ENCODE measurements at regions not wholly inside any gene's neighbourhood (a gene's known extent, or its start where the extent isn't known, plus 50 kb on each side); places are given as distances from the start of the nearest gene placed in this dataset.

DNA sequence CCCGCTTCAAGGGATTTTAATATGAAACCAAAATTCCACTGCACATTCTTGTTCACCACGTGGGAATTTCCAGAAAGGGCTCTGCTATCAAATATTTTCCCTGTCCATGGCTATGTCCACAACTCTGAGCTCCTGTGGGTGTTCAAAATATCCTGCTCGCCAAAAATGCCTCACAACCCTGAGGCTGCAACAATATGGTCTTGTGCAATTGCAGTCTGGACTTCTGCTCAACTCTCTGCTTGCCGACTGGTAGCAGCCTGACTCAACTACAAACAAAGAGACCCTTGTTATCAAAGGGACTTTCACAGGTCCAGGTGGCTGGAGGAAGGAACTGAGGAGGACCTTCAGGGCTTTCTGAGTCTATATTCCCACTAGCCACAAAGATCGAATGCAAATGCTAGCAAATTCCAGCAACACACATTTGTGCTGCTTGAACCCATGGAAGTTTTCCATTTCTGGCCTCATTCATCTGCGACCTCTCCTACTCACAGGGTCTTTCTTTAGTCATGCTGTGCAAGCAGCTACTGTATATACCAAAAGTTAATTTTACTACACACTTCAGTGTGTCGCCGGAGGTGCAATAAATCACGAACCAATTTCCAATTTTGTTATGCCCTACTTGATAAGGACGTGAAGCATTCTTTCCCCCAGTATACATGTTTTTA lies 169.2 kb upstream of the SLC30A5 start:
- Histone ChIP-seq H3K36me3 (ENCODE audit: control insufficient read depth, insufficient read depth, low read length) (0 out of 2 replicates have a peak, but pooled peaks cover 3% of the 10 kb centered on the region), H3K9me3 (ENCODE audit: control insufficient read depth, insufficient read depth, low read depth, low read length) (peaks cover 52% of the 10 kb centered on the region), H3K27me3 (ENCODE audit: control insufficient read depth, insufficient read depth, low read length) (no peaks in the 10 kb centered on the region), H3K27ac (ENCODE audit: low read depth, low read length) (peak overlapping the region; percentile 38; the same call in 1 of the 2 replicates), H3K4me3 (ENCODE audit: low read depth, low read length) (no peak overlapping the region), H3K9ac (ENCODE audit: low read length) (no peak overlapping the region), H3K4me1 (ENCODE audit: control insufficient read depth, insufficient read depth, low read length) (peaks cover 15% of the 10 kb centered on the region)

DNA sequence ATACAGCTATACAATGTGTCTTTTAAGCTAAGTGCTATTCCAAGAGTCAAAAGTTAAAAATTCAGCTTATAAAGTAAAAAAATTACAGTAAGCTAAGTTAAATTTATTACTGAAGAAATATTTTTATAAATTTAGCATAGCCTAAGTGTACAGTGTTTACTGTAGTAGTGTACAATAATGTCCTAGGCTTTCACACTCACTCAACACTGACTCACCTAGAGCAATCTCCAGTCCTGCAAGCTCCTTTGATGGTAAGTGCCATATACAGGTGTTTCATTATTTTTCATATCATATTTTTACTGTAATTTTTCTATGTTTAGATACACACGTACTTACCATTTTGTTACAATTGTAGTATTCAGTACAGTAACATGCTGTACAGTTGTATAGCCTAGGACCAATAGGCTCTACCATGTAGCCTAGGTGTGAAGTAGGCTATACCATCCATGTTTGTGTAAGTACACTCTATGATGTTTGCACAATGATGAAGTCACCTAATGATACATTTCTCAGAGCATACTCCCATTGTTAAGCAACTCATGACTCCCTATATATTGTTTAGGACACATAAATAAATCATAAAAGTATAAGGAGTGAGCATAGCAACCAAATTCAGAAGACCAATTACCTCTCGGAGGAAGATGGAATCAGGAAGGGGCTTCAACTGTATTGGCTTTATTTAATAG lies 165.1 kb upstream of the SLC30A5 start:
- Histone ChIP-seq H3K9ac (ENCODE audit: low read length) (no peak overlapping the region), H3K4me3 (ENCODE audit: low read depth, low read length) (no peak overlapping the region), H3K4me1 (ENCODE audit: control insufficient read depth, insufficient read depth, low read length) (peaks cover 2% of the 10 kb centered on the region; the same call in 1 of the 2 replicates), H3K36me3 (ENCODE audit: control insufficient read depth, insufficient read depth, low read length) (no peaks in the 10 kb centered on the region), H3K27me3 (ENCODE audit: control insufficient read depth, insufficient read depth, low read length) (no peaks in the 10 kb centered on the region), H3K9me3 (ENCODE audit: control insufficient read depth, insufficient read depth, low read depth, low read length) (peaks cover 71% of the 10 kb centered on the region), H3K27ac (ENCODE audit: low read depth, low read length) (no peak overlapping the region)

DNA sequence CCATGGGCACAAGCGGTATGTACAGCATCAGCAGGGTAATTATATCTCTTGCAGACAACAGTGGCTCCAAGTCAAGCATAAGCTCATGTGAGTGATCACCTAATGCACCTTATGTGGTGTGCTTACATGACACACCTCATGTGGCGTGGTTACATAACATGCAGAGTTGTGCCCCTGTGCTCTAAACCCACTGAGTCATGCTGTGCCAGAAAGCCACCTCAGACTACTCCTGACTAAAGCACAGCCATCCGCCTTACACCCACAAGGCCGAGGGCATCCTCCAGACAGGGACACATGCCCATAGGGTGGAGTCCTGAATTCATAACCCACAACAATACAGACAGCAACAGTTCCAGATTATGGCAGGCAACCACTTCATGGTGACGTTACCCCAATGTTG lies 163.7 kb upstream of the SLC30A5 start:
- no peaks in the 10 kb centered on the region for H3K27me3 ChIP-seq (ENCODE audit: control insufficient read depth, insufficient read depth, low read length)
- no peak overlapping the region for H3K4me3 ChIP-seq (ENCODE audit: low read depth, low read length)
- no peaks in the 10 kb centered on the region for H3K4me1 ChIP-seq (ENCODE audit: control insufficient read depth, insufficient read depth, low read length)
- H3K36me3 ChIP-seq (ENCODE audit: control insufficient read depth, insufficient read depth, low read length) = no peaks in the 10 kb centered on the region
- no peak overlapping the region for H3K9ac ChIP-seq (ENCODE audit: low read length)
- H3K27ac ChIP-seq (ENCODE audit: low read depth, low read length) = no peak overlapping the region
- peaks cover 73% of the 10 kb centered on the region for H3K9me3 ChIP-seq (ENCODE audit: control insufficient read depth, insufficient read depth, low read depth, low read length)

DNA sequence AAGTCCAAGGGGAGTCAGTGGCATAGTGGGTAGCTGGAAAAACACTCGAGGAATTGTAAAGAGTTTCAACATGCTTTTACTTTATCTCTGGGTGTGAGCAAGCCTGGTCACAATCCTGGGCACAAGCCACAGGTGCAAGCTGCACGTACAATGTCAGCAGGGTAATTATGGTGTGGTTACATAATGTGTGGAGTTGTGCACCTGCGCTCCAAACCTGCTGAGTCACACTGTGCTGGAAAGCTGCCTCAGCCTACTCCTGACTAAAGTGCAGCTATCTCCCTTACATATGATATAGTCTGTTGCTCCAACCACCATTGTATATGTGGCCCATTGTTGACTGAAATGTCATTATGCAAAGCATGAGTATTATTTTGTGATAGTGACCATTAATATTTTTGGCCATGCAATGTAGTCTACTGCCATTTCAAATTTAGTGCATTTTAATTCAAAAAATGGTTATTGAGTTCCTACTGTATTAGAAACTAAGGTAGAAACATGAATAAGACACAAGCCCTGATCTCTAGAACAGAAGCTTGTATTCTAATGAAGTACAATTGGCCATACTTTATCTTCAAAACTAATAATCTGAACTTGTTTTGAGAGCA lies 160.9 kb upstream of the SLC30A5 start:
- no peak overlapping the region for H3K4me3 ChIP-seq (ENCODE audit: low read depth, low read length)
- H3K4me1 ChIP-seq (ENCODE audit: control insufficient read depth, insufficient read depth, low read length) = no peaks in the 10 kb centered on the region
- no peaks in the 10 kb centered on the region for H3K27me3 ChIP-seq (ENCODE audit: control insufficient read depth, insufficient read depth, low read length)
- H3K27ac ChIP-seq (ENCODE audit: low read depth, low read length) = no peak overlapping the region
- H3K9me3 ChIP-seq (ENCODE audit: control insufficient read depth, insufficient read depth, low read depth, low read length) = peaks cover 60% of the 10 kb centered on the region
- H3K36me3 ChIP-seq (ENCODE audit: control insufficient read depth, insufficient read depth, low read length) = no peaks in the 10 kb centered on the region
- H3K9ac ChIP-seq (ENCODE audit: low read length) = no peak overlapping the region

DNA sequence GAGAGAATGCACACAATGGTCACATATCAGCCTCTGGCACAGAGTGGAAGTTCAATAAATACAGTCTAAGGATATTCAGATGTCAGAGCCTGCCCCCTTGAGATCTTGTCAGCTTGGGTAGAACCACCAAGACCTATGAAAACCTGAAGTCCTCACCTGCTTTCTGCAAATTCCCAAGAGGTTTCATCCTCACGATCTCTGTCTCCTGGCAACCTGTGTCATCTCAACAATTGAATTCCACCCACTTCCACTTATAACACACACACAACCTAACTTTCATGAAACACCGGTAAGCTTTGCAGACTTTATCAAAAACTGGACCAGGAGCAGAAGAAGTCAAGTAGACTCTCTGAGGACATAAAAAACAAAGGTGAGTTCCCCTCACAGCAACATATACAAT lies 151.6 kb upstream of the SLC30A5 start:
- H3K9ac ChIP-seq (ENCODE audit: low read length) = no peak overlapping the region
- no peaks in the 10 kb centered on the region for H3K36me3 ChIP-seq (ENCODE audit: control insufficient read depth, insufficient read depth, low read length)
- H3K27ac ChIP-seq (ENCODE audit: low read depth, low read length) = no peak overlapping the region
- H3K9me3 ChIP-seq (ENCODE audit: control insufficient read depth, insufficient read depth, low read depth, low read length) = peaks cover 14% of the 10 kb centered on the region; the same call in 1 of the 2 replicates
- H3K4me1 ChIP-seq (ENCODE audit: control insufficient read depth, insufficient read depth, low read length) = no peaks in the 10 kb centered on the region
- H3K27me3 ChIP-seq (ENCODE audit: control insufficient read depth, insufficient read depth, low read length) = no peaks in the 10 kb centered on the region
- no peak overlapping the region for H3K4me3 ChIP-seq (ENCODE audit: low read depth, low read length)

DNA sequence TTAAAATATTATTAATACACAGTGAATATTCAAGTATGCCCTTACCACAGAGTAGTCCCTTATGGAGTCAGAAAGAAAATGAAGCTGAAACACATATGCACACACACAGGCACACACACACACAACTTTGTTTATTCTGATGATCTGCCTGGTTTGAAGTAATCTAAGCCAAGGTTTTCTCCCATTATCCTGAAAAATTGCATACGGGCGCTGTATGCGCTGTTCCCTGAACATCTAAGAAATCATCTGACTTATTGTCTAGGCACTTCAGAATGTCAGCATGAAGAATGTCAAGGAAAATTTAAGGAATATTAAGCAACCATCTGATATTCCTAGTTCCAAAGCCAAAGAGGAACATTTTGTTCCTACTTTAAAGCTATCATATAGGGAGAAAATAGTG lies 147.1 kb upstream of the SLC30A5 start:
- peaks cover 15% of the 10 kb centered on the region; the same call in 1 of the 2 replicates for H3K4me1 ChIP-seq (ENCODE audit: control insufficient read depth, insufficient read depth, low read length)
- H3K4me3 ChIP-seq (ENCODE audit: low read depth, low read length) = no peak overlapping the region
- H3K27me3 ChIP-seq (ENCODE audit: control insufficient read depth, insufficient read depth, low read length) = no peaks in the 10 kb centered on the region
- no peak overlapping the region for H3K9ac ChIP-seq (ENCODE audit: low read length)
- H3K27ac ChIP-seq (ENCODE audit: low read depth, low read length) = no peak overlapping the region
- no peaks in the 10 kb centered on the region for H3K36me3 ChIP-seq (ENCODE audit: control insufficient read depth, insufficient read depth, low read length)
- 0 out of 2 replicates have a peak, but pooled peaks cover 8% of the 10 kb centered on the region for H3K9me3 ChIP-seq (ENCODE audit: control insufficient read depth, insufficient read depth, low read depth, low read length)

DNA sequence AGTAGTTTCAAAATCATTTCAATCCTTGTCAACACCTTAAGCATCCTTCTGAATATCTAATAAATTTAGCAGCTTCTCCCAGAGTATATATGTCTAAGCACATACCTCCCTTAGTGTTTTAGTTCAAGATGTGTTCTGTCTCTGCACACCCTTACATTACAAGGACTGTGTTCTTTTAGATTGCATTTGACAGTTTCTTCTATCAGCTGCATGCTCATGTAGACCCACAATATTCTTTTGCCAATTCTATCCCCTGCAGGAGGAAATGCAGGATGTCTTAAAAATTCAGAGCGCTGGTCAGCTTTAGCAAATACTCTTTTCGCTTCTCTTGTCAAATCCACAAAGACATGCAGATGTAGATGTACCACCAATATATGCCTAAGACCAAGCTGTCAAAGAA lies 145.8 kb upstream of the SLC30A5 start:
- Histone ChIP-seq H3K9me3 (ENCODE audit: control insufficient read depth, insufficient read depth, low read depth, low read length) (no peaks in the 10 kb centered on the region), H3K27me3 (ENCODE audit: control insufficient read depth, insufficient read depth, low read length) (no peaks in the 10 kb centered on the region), H3K36me3 (ENCODE audit: control insufficient read depth, insufficient read depth, low read length) (no peaks in the 10 kb centered on the region), H3K27ac (ENCODE audit: low read depth, low read length) (no peak overlapping the region), H3K4me3 (ENCODE audit: low read depth, low read length) (no peak overlapping the region), H3K9ac (ENCODE audit: low read length) (no peak overlapping the region), H3K4me1 (ENCODE audit: control insufficient read depth, insufficient read depth, low read length) (peaks cover 15% of the 10 kb centered on the region; the same call in 1 of the 2 replicates)

DNA sequence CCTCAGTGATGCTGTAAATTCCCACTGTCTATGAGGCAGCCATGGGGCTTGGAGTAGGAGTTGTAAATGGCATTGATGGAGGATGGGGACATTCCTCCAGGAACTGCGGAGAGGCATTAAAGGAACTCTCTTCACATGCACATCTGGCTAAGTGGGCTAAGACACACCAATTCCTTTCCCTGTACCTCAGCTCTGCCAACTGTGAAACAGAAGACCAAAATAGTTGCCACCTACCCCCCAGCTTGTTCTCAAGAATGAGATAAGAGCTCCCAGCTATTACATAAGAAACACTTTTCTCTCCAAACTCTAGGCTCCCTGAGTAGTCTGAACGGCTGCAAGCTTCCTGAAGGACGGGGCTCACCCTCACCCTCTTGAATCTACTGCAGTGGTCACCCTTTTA lies 144.6 kb upstream of the SLC30A5 start:
- H3K36me3 ChIP-seq (ENCODE audit: control insufficient read depth, insufficient read depth, low read length) = no peaks in the 10 kb centered on the region
- no peaks in the 10 kb centered on the region for H3K27me3 ChIP-seq (ENCODE audit: control insufficient read depth, insufficient read depth, low read length)
- H3K9ac ChIP-seq (ENCODE audit: low read length) = no peak overlapping the region
- H3K4me3 ChIP-seq (ENCODE audit: low read depth, low read length) = no peak overlapping the region
- no peak overlapping the region for H3K27ac ChIP-seq (ENCODE audit: low read depth, low read length)
- H3K9me3 ChIP-seq (ENCODE audit: control insufficient read depth, insufficient read depth, low read depth, low read length) = no peaks in the 10 kb centered on the region
- H3K4me1 ChIP-seq (ENCODE audit: control insufficient read depth, insufficient read depth, low read length) = peaks cover 15% of the 10 kb centered on the region; the same call in 1 of the 2 replicates

DNA sequence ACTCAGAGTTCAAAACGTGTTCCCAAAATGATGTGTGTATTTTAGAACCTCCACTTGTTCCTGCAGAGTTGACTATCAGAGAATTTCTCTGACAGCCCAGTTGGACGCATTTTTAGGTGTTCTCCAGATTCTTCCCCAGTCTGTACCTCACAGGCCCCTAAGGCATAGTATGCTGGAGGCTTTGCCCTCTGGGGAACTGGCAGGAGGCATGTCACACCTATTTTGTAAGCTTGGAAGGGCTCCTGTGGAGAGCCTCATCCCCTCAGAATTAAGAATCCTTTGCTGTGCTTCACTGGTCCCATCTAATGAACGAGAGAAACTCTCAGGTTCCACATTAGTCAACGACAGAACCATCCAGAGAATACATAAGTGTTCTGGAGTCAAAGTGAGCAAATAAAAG lies 144.1 kb upstream of the SLC30A5 start:
- no peaks in the 10 kb centered on the region for H3K27me3 ChIP-seq (ENCODE audit: control insufficient read depth, insufficient read depth, low read length)
- H3K4me3 ChIP-seq (ENCODE audit: low read depth, low read length) = no peak overlapping the region
- peaks cover 15% of the 10 kb centered on the region; the same call in 1 of the 2 replicates for H3K4me1 ChIP-seq (ENCODE audit: control insufficient read depth, insufficient read depth, low read length)
- no peak overlapping the region for H3K27ac ChIP-seq (ENCODE audit: low read depth, low read length)
- no peaks in the 10 kb centered on the region for H3K9me3 ChIP-seq (ENCODE audit: control insufficient read depth, insufficient read depth, low read depth, low read length)
- H3K9ac ChIP-seq (ENCODE audit: low read length) = no peak overlapping the region
- H3K36me3 ChIP-seq (ENCODE audit: control insufficient read depth, insufficient read depth, low read length) = no peaks in the 10 kb centered on the region

DNA sequence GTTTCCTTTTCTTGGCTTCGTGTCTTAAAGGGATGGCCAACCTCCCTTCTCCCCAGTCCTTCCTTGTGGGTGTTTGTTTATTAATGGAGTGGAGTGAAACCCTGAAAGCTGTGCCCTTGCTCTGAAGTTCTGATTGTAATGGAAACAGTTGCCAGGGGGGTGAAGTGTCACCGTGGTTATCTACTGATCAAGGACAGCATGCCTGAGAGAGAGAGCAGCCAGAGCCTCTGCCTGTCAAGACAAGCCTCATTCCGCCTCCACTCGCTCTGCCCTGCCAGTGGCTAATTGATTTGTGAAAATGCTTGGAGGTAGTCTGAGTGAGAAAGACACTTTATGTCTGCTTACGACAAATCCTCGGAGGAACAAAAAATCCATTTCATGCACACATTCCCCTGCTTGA lies 143.7 kb upstream of the SLC30A5 start:
- peaks cover 15% of the 10 kb centered on the region; the same call in 1 of the 2 replicates for H3K4me1 ChIP-seq (ENCODE audit: control insufficient read depth, insufficient read depth, low read length)
- no peaks in the 10 kb centered on the region for H3K9me3 ChIP-seq (ENCODE audit: control insufficient read depth, insufficient read depth, low read depth, low read length)
- no peaks in the 10 kb centered on the region for H3K27me3 ChIP-seq (ENCODE audit: control insufficient read depth, insufficient read depth, low read length)
- no peak overlapping the region for H3K27ac ChIP-seq (ENCODE audit: low read depth, low read length)
- no peaks in the 10 kb centered on the region for H3K36me3 ChIP-seq (ENCODE audit: control insufficient read depth, insufficient read depth, low read length)
- H3K9ac ChIP-seq (ENCODE audit: low read length) = no peak overlapping the region
- H3K4me3 ChIP-seq (ENCODE audit: low read depth, low read length) = no peak overlapping the region

DNA sequence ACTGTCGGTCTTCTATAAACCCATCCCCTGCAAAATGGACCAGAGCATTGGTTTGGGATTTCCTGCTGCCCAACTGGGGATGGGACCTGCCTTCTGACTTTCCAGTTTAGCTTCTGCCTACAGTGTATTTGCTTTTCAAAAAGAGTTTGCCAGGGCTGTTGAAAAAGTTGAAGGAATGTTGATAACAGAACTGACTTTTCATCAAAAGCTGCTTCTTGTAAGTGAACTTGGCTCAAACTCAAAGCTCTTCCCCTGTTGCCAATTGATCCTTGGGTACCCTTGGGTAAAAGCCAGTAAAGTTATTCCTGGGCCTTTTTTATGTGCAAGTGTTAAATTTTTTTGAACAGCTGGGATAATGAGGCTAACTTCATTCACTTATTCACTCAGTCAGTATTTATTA lies 142.9 kb upstream of the SLC30A5 start:
- Histone ChIP-seq H3K4me1 (ENCODE audit: control insufficient read depth, insufficient read depth, low read length) (peaks cover 15% of the 10 kb centered on the region; the same call in 1 of the 2 replicates), H3K4me3 (ENCODE audit: low read depth, low read length) (no peak overlapping the region), H3K36me3 (ENCODE audit: control insufficient read depth, insufficient read depth, low read length) (no peaks in the 10 kb centered on the region), H3K9ac (ENCODE audit: low read length) (no peak overlapping the region), H3K27ac (ENCODE audit: low read depth, low read length) (no peak overlapping the region), H3K9me3 (ENCODE audit: control insufficient read depth, insufficient read depth, low read depth, low read length) (no peaks in the 10 kb centered on the region), H3K27me3 (ENCODE audit: control insufficient read depth, insufficient read depth, low read length) (no peaks in the 10 kb centered on the region)
